ENCODE measurements at regions not wholly inside any gene's neighbourhood (a gene's known extent, or its start where the extent isn't known, plus 50 kb on each side); places are given as distances from the start of the nearest gene placed in this dataset.

DNA sequence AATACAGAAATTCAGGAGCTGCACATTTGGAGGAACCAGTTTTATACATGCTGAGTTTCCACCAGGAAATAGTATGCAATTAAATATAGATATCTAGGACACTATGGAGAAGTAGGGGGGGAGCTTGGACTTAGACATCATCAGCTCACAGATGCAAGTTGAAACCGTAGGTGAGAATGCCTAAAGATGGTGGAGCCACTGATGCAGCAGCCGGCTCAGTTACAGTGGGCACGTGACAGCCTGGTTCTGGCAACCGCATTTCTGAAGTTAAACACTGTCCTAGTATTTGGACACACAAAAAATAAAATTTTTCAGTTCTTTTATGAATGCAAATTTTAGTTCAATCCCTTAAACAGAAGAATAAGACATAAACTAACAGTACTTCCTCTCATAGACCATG is 91.5 kb upstream of the FRY start:
- DNase-seq (ENCODE audit: low read depth) = no peak
- ChIA-PET CTCF (interaction anchor here (0.7 to 2.4 kb wide), 3 partner anchors 27 to 80 kb away, joined by 4 to 7 read pairs (median 5); no protein-coding TSS in a partner anchor), POLR2A (no interaction called here)
- Histone ChIP-seq H3K36me3 (ENCODE audit: control insufficient read depth, insufficient read depth, low read length) (no peaks in the 10 kb centered on the region), H3K27me3 (ENCODE audit: control insufficient read depth, insufficient read depth, low read length) (no peaks in the 10 kb centered on the region), H3K4me3 (ENCODE audit: low read depth, low read length) (no peak overlapping the region)
- TF ChIP-seq, protein P1, sequence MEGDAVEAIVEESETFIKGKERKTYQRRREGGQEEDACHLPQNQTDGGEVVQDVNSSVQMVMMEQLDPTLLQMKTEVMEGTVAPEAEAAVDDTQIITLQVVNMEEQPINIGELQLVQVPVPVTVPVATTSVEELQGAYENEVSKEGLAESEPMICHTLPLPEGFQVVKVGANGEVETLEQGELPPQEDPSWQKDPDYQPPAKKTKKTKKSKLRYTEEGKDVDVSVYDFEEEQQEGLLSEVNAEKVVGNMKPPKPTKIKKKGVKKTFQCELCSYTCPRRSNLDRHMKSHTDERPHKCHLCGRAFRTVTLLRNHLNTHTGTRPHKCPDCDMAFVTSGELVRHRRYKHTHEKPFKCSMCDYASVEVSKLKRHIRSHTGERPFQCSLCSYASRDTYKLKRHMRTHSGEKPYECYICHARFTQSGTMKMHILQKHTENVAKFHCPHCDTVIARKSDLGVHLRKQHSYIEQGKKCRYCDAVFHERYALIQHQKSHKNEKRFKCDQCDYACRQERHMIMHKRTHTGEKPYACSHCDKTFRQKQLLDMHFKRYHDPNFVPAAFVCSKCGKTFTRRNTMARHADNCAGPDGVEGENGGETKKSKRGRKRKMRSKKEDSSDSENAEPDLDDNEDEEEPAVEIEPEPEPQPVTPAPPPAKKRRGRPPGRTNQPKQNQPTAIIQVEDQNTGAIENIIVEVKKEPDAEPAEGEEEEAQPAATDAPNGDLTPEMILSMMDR (IDR thresholded peaks at IDR 0.05; ENCODE audit: insufficient read depth, low read depth, low read length) = no peak

DNA sequence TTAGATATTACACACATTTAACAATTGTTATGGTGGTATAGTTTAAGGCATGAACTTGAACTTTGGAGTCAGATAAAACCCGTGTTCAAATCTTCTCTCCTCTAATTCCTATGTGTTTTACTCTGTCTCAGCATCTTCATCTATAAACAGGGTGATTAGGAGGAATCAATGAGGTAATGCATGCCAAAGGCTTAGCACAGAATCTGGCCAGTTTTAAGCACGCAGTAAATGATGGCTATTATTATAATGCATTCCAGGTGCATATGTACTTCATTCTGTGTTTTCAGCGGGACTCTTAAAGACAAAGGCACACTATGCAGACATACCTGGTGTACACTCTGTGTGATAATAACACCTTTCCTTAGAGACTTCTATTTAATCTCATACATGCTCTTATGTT is 88.0 kb upstream of the FRY start:
- POLR2A ChIA-PET = no interaction called here
- CTCF ChIA-PET = interaction anchor here (0.7 kb wide), 1 partner anchor 513 kb away, joined by 3 read pairs; no protein-coding TSS in a partner anchor
- no peaks in the 10 kb centered on the region for H3K36me3 ChIP-seq (ENCODE audit: control insufficient read depth, insufficient read depth, low read length)
- no peak overlapping the region for H3K4me3 ChIP-seq (ENCODE audit: low read depth, low read length)
- TF ChIP-seq, protein P1 (IDR thresholded peaks at IDR 0.05; ENCODE audit: insufficient read depth, low read depth, low read length) = no peak
- no peaks in the 10 kb centered on the region for H3K27me3 ChIP-seq (ENCODE audit: control insufficient read depth, insufficient read depth, low read length)
- DNase-seq (ENCODE audit: low read depth) = no peak

DNA sequence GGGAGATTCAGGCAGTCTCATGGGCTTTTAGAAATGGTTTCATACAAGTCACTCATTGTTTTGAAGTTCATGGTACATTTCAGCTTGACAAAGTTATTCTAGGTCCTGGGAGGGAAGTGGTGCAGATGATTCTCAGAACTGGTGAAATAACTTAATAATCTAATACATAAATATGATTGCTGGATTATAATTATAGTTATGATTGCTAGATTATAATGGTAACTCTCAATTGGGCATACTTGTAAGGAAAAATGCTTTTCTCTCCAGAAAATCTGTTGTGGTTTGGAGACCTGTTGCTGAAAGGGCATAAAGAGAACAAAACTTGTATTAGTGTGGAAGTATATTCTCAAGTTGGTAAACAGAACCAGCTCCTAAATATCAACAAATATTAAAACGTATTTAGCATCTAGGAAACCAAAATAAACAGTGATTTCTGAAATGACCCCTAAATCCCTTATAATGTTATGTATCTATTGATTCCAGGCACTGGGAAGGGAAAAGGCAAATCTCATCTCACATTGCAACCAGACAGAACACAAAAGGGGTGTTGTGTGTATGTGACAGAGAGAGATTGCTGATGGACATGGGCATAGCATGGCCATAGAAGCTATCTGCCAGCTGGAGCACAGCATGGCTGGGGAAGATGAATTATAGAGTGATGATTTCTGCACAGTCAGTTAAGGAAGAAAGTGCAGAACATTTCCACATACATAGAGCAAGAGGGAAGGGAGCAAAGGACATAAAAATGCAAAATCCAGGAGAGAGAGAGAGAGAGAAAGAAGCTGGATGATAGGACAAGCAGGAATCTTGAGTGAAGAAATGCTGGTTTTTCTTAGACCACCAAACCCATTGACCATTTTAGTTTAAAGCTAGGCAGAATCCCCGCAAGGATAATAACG is 87.1 kb upstream of the FRY start:
- ChIA-PET POLR2A (interaction anchor here (0.5 to 0.6 kb wide), 3 partner anchors 16 to 255 kb away, joined by 4 to 7 read pairs (median 4); no protein-coding TSS in a partner anchor), CTCF (interaction anchor here (0.6 to 4.5 kb wide), 4 partner anchors 12 to 303 kb away, joined by 3 to 19 read pairs (median 7); no protein-coding TSS in a partner anchor)
- no peak overlapping the region for H3K4me3 ChIP-seq (ENCODE audit: low read depth, low read length)
- TF ChIP-seq, protein P1 (IDR thresholded peaks at IDR 0.05; ENCODE audit: insufficient read depth, low read depth, low read length) = no peak
- H3K36me3 ChIP-seq (ENCODE audit: control insufficient read depth, insufficient read depth, low read length) = no peaks in the 10 kb centered on the region
- no peak for DNase-seq (ENCODE audit: low read depth)
- H3K27me3 ChIP-seq (ENCODE audit: control insufficient read depth, insufficient read depth, low read length) = no peaks in the 10 kb centered on the region

DNA sequence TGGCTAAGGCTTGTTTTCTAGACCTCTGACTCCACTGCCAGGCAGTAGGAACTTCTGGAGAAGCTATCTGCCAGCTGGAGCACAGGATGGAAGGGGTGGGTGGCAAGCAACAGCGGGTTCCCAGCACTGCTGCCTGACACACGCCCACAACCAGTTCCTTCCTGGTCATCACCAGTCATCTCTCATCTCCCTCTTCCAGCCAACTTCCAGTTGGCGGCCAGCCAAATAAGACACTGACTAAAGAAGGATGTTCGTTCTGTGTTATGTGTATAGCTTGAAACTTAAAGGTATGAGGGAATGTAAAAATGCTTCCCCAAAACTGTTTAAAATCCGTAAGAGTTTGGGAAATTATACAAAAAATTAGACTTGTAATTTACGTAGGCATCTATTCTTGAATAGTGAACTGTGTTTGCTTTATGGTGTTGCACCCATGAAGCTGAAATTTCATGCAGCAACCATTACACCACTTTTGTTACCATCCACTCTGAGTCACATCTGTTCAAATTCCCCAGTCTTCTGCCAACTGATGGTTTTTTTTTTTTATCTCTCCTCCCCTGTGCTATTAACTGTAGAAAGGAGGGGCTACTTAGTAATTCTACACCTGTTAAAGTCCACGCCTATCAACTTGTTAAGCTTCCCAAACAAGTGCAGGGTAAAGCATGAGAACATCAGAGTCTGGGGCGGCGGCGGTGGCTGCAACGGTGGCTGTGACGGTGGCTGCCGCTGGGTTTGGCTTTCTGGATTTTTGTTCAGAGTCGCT is 86.2 kb upstream of the FRY start:
- Histone ChIP-seq H3K36me3 (ENCODE audit: control insufficient read depth, insufficient read depth, low read length) (no peaks in the 10 kb centered on the region), H3K4me3 (ENCODE audit: low read depth, low read length) (no peak overlapping the region; the same call in 1 of the 2 replicates), H3K27me3 (ENCODE audit: control insufficient read depth, insufficient read depth, low read length) (no peaks in the 10 kb centered on the region)
- DNase-seq (ENCODE audit: low read depth) = peak; percentile 62
- CTCF ChIA-PET = interaction anchor here (0.6 to 4.5 kb wide), 6 partner anchors 11 to 370 kb away, joined by 3 to 19 read pairs (median 4); partner anchors contain the start of genes BRCA2 and ZAR1L
- POLR2A ChIA-PET = interaction anchor here (0.6 kb wide), 2 partner anchors 62 to 254 kb away, joined by 4 to 7 read pairs; no protein-coding TSS in a partner anchor
- TF ChIP-seq, protein P1 (IDR thresholded peaks at IDR 0.05; ENCODE audit: insufficient read depth, low read depth, low read length) = no peak

Measured in BJ (cell line).